ENCODE measurements at regions not wholly inside any gene's neighbourhood (a gene's known extent, or its start where the extent isn't known, plus 50 kb on each side); places are given as distances from the start of the nearest gene placed in this dataset.

DNA sequence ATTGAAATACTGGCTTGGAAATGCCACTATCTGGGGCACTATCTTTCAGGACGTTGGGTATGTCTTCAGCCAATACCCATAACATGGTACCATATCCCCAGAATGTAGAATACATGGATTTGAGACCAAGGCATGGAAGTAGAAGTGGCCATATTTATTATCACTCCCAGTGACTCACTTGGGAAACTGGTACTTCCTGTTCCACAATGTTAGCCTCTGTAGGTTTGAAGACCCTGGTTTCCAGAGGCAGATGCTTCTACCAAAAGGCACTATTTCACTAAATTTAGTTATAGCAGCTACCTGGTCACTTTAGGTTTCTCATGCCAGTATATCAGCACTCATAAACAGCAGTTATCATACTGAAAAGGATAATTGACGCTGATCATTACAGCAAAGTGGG, 184.2 kb downstream of the CCDC71L start:
- H3K4me1 ChIP-seq (ENCODE audit: control insufficient read depth, insufficient read depth, low read length): no peaks in the 10 kb centered on the region
- H3K4me3 ChIP-seq (ENCODE audit: low read depth, low read length): no peak overlapping the region
- H3K9me3 ChIP-seq (ENCODE audit: control insufficient read depth, insufficient read depth, low read depth, low read length): no peaks in the 10 kb centered on the region
- CTCF ChIA-PET: no interaction called here
- no peaks in the 10 kb centered on the region for H3K36me3 ChIP-seq (ENCODE audit: control insufficient read depth in 2 of 2, insufficient read depth in 1 of 2, low read length in 2 of 2)
- POLR2A ChIA-PET: no interaction called here
- no peak for TF ChIP-seq ZNF529 (tag by site-specific recombination; IDR thresholded peaks at IDR 0.05; ENCODE audit: insufficient replicate concordance)
- no peak for TF ChIP-seq ZNF549 (tag by site-specific recombination; IDR thresholded peaks at IDR 0.05)
- TF ChIP-seq ZNF701 (tag by site-specific recombination; IDR thresholded peaks at IDR 0.05): no peak
- TF ChIP-seq SALL2 (tag by site-specific recombination; IDR thresholded peaks at IDR 0.05; ENCODE audit: borderline replicate concordance): no peak
- no peak for TF ChIP-seq ZNF530 (tag by site-specific recombination; IDR thresholded peaks at IDR 0.05; ENCODE audit: low read depth)
- no peak for TF ChIP-seq INSM2 (tag by site-specific recombination; IDR thresholded peaks at IDR 0.05)
- TF ChIP-seq SCRT2 (tag by site-specific recombination; IDR thresholded peaks at IDR 0.05): no peak
- no peak for TF ChIP-seq ZNF571 (tag by site-specific recombination; IDR thresholded peaks at IDR 0.05)
- TF ChIP-seq, protein P1, sequence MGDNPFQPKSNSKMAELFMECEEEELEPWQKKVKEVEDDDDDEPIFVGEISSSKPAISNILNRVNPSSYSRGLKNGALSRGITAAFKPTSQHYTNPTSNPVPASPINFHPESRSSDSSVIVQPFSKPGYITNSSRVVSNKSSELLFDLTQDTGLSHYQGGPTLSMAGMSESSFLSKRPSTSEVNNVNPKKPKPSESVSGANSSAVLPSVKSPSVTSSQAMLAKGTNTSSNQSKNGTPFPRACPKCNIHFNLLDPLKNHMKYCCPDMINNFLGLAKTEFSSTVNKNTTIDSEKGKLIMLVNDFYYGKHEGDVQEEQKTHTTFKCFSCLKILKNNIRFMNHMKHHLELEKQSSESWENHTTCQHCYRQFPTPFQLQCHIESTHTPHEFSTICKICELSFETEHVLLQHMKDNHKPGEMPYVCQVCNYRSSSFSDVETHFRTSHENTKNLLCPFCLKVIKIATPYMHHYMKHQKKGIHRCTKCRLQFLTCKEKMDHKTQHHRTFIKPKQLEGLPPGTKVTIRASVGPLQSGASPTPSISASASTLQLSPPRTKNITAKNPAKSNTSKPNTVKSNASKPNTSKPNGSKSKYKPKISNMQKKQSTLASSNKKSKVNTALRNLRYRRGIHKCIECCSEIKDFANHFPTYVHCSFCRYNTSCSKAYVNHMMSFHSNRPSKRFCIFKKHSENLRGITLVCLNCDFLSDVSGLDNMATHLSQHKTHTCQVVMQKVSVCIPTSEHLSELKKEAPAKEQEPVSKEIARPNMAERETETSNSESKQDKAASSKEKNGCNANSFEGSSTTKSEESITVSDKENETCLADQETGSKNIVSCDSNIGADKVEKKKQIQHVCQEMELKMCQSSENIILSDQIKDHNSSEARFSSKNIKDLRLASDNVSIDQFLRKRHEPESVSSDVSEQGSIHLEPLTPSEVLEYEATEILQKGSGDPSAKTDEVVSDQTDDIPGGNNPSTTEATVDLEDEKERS (tag by site-specific recombination; IDR thresholded peaks at IDR 0.05): no peak
- no peak for TF ChIP-seq IKZF3 (tag by site-specific recombination; IDR thresholded peaks at IDR 0.05)
- no peak for TF ChIP-seq ZNF692 (tag by site-specific recombination; IDR thresholded peaks at IDR 0.05)
- TF ChIP-seq ZNF335 (tag by site-specific recombination; conservative IDR thresholded peaks at IDR 0.05): no peak
- TF ChIP-seq ZNF76 (tag by site-specific recombination; IDR thresholded peaks at IDR 0.05; ENCODE audit: borderline replicate concordance, low read depth): no peak
- TF ChIP-seq KLF17 (tag by site-specific recombination; IDR thresholded peaks at IDR 0.05): no peak
- TF ChIP-seq, protein P2, sequence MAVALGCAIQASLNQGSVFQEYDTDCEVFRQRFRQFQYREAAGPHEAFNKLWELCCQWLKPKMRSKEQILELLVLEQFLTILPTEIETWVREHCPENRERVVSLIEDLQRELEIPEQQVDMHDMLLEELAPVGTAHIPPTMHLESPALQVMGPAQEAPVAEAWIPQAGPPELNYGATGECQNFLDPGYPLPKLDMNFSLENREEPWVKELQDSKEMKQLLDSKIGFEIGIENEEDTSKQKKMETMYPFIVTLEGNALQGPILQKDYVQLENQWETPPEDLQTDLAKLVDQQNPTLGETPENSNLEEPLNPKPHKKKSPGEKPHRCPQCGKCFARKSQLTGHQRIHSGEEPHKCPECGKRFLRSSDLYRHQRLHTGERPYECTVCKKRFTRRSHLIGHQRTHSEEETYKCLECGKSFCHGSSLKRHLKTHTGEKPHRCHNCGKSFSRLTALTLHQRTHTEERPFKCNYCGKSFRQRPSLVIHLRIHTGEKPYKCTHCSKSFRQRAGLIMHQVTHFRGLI (tag by site-specific recombination; IDR thresholded peaks at IDR 0.05): no peak
- H3K27ac ChIP-seq (ENCODE audit: extremely low read depth, low read depth, low read length): no peak overlapping the region

GRCh38 chr7:106472741-106473140, 188.0 kb upstream of the NAMPT start:
- Histone ChIP-seq H3K27ac (ENCODE audit: extremely low read depth, low read depth, low read length) (no peak overlapping the region), H3K4me1 (ENCODE audit: control insufficient read depth, insufficient read depth, low read length) (no peaks in the 10 kb centered on the region), H3K9me3 (ENCODE audit: control insufficient read depth, insufficient read depth, low read depth, low read length) (no peaks in the 10 kb centered on the region), H3K36me3 (ENCODE audit: control insufficient read depth in 2 of 2, insufficient read depth in 1 of 2, low read length in 2 of 2) (no peaks in the 10 kb centered on the region), H3K4me3 (ENCODE audit: low read depth, low read length) (no peak overlapping the region)
- CTCF ChIA-PET: interaction anchor here (0.7 kb wide), 1 partner anchor 188 kb away, joined by 3 read pairs; the partner anchor contains the start of gene CCDC71L
- POLR2A ChIA-PET: no interaction called here
- TF ChIP-seq, protein P3, sequence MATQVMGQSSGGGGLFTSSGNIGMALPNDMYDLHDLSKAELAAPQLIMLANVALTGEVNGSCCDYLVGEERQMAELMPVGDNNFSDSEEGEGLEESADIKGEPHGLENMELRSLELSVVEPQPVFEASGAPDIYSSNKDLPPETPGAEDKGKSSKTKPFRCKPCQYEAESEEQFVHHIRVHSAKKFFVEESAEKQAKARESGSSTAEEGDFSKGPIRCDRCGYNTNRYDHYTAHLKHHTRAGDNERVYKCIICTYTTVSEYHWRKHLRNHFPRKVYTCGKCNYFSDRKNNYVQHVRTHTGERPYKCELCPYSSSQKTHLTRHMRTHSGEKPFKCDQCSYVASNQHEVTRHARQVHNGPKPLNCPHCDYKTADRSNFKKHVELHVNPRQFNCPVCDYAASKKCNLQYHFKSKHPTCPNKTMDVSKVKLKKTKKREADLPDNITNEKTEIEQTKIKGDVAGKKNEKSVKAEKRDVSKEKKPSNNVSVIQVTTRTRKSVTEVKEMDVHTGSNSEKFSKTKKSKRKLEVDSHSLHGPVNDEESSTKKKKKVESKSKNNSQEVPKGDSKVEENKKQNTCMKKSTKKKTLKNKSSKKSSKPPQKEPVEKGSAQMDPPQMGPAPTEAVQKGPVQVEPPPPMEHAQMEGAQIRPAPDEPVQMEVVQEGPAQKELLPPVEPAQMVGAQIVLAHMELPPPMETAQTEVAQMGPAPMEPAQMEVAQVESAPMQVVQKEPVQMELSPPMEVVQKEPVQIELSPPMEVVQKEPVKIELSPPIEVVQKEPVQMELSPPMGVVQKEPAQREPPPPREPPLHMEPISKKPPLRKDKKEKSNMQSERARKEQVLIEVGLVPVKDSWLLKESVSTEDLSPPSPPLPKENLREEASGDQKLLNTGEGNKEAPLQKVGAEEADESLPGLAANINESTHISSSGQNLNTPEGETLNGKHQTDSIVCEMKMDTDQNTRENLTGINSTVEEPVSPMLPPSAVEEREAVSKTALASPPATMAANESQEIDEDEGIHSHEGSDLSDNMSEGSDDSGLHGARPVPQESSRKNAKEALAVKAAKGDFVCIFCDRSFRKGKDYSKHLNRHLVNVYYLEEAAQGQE (tag by site-specific recombination; IDR thresholded peaks at IDR 0.05): no peak
- TF ChIP-seq ZNF776 (tag by site-specific recombination; IDR thresholded peaks at IDR 0.05; ENCODE audit: borderline replicate concordance) (no peak), ZNF510 (tag by site-specific recombination; IDR thresholded peaks at IDR 0.05; ENCODE audit: insufficient replicate concordance) (no peak), ZNF660 (tag by site-specific recombination; IDR thresholded peaks at IDR 0.05) (no peak), HOXA7 (CRISPR knock-in tag; IDR thresholded peaks at IDR 0.05; ENCODE audit: borderline replicate concordance) (no peak), ZNF701 (tag by site-specific recombination; IDR thresholded peaks at IDR 0.05) (no peak)
